Astrocyte (in vitro differentiated cells and primary cell): ENCODE measurements at regions not wholly inside any gene's neighbourhood (a gene's known extent, or its start where the extent isn't known, plus 50 kb on each side); places are given as distances from the start of the nearest gene placed in this dataset.

Source experiments
- DNase-seq: peaks from one replicate; pipeline ENCODE4 v3.0.0-alpha.2; 2010; ENCODE audit warnings: low read depth
- FAIRE-seq: peaks from 2 replicates; lab custom pipeline; 2011; peaks lifted over from hg19 to GRCh38; lab: Jason Lieb, UNC
- H2AFZ ChIP-seq: 2 replicates; pipeline ENCODE4 v1.6.0; 2012; ENCODE audit warnings: low read depth, low read length, inconsistent platforms
- H3K27ac ChIP-seq: 2 replicates; pipeline ENCODE4 v1.5.1; 2011; ENCODE audit warnings: low read depth, low read length, inconsistent platforms
- H3K27me3 ChIP-seq: 2 replicates; pipeline ENCODE4 v1.6.0; 2011; ENCODE audit warnings: low read length, inconsistent platforms; ENCODE audit not compliant: insufficient read depth
- H3K36me3 ChIP-seq: 2 replicates; pipeline ENCODE4 v1.5.1; 2011; ENCODE audit warnings: low read length, inconsistent platforms; ENCODE audit not compliant: insufficient read depth
- H3K4me1 ChIP-seq: 2 replicates; pipeline ENCODE4 v1.5.1; 2011; ENCODE audit warnings: low read length, inconsistent platforms; ENCODE audit not compliant: insufficient read depth
- H3K4me2 ChIP-seq: 2 replicates; pipeline ENCODE4 v1.6.0; 2012; ENCODE audit warnings: low read length, inconsistent platforms
- H3K4me3 ChIP-seq: 2 replicates; pipeline ENCODE4 v1.5.1; 2011; ENCODE audit warnings: low read depth, mild to moderate bottlenecking, low read length, inconsistent platforms; ENCODE audit not compliant: insufficient read depth
- H3K79me2 ChIP-seq: 2 replicates; pipeline ENCODE4 v1.6.0; 2012; ENCODE audit warnings: mild to moderate bottlenecking, low read length, inconsistent platforms; ENCODE audit not compliant: insufficient read depth
- H3K9ac ChIP-seq: 2 replicates; pipeline ENCODE4 v1.6.0; 2012; ENCODE audit warnings: mild to moderate bottlenecking, low read length, inconsistent platforms
- H3K9me3 ChIP-seq: 2 replicates; pipeline ENCODE4 v1.5.1; 2012; ENCODE audit warnings: low read depth, mild to moderate bottlenecking, low read length, inconsistent platforms; ENCODE audit not compliant: insufficient read depth
- H4K20me1 ChIP-seq: 2 replicates; pipeline ENCODE4 v1.6.0; 2012; ENCODE audit warnings: low read length, inconsistent platforms; ENCODE audit not compliant: insufficient read depth
- H3K27ac Mint-ChIP-seq: one replicate; pipeline ENCODE4 v1.8.0; 2021; ENCODE audit warnings: mild to moderate bottlenecking, mixed read lengths; ENCODE audit not compliant: unreplicated experiment
- H3K27me3 Mint-ChIP-seq: one replicate; pipeline ENCODE4 v1.8.0; 2021; ENCODE audit warnings: low read depth, mixed read lengths; ENCODE audit not compliant: unreplicated experiment
- H3K36me3 Mint-ChIP-seq: one replicate; pipeline ENCODE4 v1.8.0; 2021; ENCODE audit warnings: low read depth, mixed read lengths; ENCODE audit not compliant: unreplicated experiment
- H3K4me1 Mint-ChIP-seq: one replicate; pipeline ENCODE4 v1.8.0; 2021; ENCODE audit warnings: low read depth, mixed read lengths; ENCODE audit not compliant: unreplicated experiment
- H3K4me3 Mint-ChIP-seq: one replicate; pipeline ENCODE4 v1.8.0; 2021; ENCODE audit warnings: mild to moderate bottlenecking, moderate library complexity, mixed read lengths; ENCODE audit not compliant: unreplicated experiment
- H3K9me3 Mint-ChIP-seq: one replicate; pipeline ENCODE4 v1.8.0; 2021; ENCODE audit warnings: mild to moderate bottlenecking, mixed read lengths; ENCODE audit not compliant: unreplicated experiment
- EZH2 ChIP-seq: IDR thresholded peaks from 2 replicates; pipeline ENCODE4 v1.6.1; 2012; ENCODE audit warnings: mild to moderate bottlenecking, low read length, inconsistent platforms; ENCODE audit not compliant: insufficient read depth
- TF ChIP-seq, protein P1 (sequence below): IDR thresholded peaks from 2 replicates; pipeline ENCODE4 v1.5.1; 2011; ENCODE audit warnings: low read depth, mild to moderate bottlenecking, inconsistent platforms, low read length, moderate library complexity; ENCODE audit not compliant: insufficient read depth

DNA sequence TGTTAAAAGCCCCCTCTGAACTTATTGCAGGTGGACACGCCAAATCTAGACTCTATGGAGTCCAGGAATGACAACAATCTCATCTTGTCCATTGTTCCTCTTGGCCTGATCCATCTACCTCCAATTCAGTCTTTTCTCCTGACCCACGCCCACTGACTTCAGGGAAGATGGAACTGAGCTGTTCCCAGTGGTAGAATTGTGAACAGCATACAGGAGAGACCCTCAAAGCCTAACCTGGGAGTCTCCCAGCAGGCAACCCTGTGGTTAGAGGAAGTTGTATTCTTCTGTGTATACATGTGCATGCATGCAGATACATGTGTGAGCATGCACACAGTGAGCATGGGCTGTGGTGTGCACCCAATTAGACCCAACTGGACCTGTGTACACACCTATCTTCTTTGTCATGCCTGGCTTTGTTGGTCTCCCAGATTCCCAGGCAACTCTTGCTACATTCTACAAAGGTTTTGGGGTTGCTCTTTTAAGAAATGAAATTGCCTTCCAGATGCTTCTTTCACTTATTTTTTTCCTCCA is 286.0 kb downstream of the ZSWIM6 start:
- DNase-seq (no peak), FAIRE-seq (no peak)
- H3K27ac ChIP-seq, result no peak overlapping the region
- no peak overlapping the region for H3K4me3 Mint-ChIP-seq
- H3K4me3 ChIP-seq, result no peak overlapping the region
- no peak overlapping the region for H3K27ac Mint-ChIP-seq
- peaks cover 3% of the 10 kb centered on the region for H3K4me1 Mint-ChIP-seq
- H3K27me3 ChIP-seq, result no peaks in the 10 kb centered on the region
- H3K9me3 Mint-ChIP-seq, result no peaks in the 10 kb centered on the region
- no peaks in the 10 kb centered on the region for H3K36me3 ChIP-seq
- H3K9ac ChIP-seq, result no peak overlapping the region
- H3K36me3 Mint-ChIP-seq, result no peaks in the 10 kb centered on the region
- no peak for TF ChIP-seq EZH2
- TF ChIP-seq, protein P1, sequence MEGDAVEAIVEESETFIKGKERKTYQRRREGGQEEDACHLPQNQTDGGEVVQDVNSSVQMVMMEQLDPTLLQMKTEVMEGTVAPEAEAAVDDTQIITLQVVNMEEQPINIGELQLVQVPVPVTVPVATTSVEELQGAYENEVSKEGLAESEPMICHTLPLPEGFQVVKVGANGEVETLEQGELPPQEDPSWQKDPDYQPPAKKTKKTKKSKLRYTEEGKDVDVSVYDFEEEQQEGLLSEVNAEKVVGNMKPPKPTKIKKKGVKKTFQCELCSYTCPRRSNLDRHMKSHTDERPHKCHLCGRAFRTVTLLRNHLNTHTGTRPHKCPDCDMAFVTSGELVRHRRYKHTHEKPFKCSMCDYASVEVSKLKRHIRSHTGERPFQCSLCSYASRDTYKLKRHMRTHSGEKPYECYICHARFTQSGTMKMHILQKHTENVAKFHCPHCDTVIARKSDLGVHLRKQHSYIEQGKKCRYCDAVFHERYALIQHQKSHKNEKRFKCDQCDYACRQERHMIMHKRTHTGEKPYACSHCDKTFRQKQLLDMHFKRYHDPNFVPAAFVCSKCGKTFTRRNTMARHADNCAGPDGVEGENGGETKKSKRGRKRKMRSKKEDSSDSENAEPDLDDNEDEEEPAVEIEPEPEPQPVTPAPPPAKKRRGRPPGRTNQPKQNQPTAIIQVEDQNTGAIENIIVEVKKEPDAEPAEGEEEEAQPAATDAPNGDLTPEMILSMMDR, result no peak
- no peak overlapping the region for H2AFZ ChIP-seq
- H3K4me2 ChIP-seq, result no peak overlapping the region
- peaks cover 29% of the 10 kb centered on the region for H3K27me3 Mint-ChIP-seq
- H3K4me1 ChIP-seq, result no peaks in the 10 kb centered on the region
- H4K20me1 ChIP-seq, result no peaks in the 10 kb centered on the region
- no peaks in the 10 kb centered on the region for H3K79me2 ChIP-seq
- no peaks in the 10 kb centered on the region for H3K9me3 ChIP-seq

GRCh38 chr5:61618577-61618976 is 286.5 kb downstream of the ZSWIM6 start:
- H4K20me1 ChIP-seq, result no peaks in the 10 kb centered on the region
- H3K36me3 ChIP-seq, result no peaks in the 10 kb centered on the region
- no peaks in the 10 kb centered on the region for H3K36me3 Mint-ChIP-seq
- H3K4me1 ChIP-seq, result no peaks in the 10 kb centered on the region
- H2AFZ ChIP-seq, result no peak overlapping the region
- H3K27ac ChIP-seq, result no peak overlapping the region
- no peak for DNase-seq
- H3K9ac ChIP-seq, result no peak overlapping the region
- no peak for FAIRE-seq
- H3K4me3 ChIP-seq, result no peak overlapping the region
- no peak overlapping the region for H3K4me2 ChIP-seq
- no peak overlapping the region for H3K4me3 Mint-ChIP-seq
- no peak overlapping the region for H3K27ac Mint-ChIP-seq
- H3K27me3 Mint-ChIP-seq, result peaks cover 27% of the 10 kb centered on the region
- TF ChIP-seq EZH2, result no peak
- TF ChIP-seq, protein P1, result no peak
- H3K4me1 Mint-ChIP-seq, result peaks cover 3% of the 10 kb centered on the region
- H3K27me3 ChIP-seq, result no peaks in the 10 kb centered on the region
- H3K9me3 ChIP-seq, result no peaks in the 10 kb centered on the region
- no peaks in the 10 kb centered on the region for H3K79me2 ChIP-seq
- H3K9me3 Mint-ChIP-seq, result no peaks in the 10 kb centered on the region

DNA sequence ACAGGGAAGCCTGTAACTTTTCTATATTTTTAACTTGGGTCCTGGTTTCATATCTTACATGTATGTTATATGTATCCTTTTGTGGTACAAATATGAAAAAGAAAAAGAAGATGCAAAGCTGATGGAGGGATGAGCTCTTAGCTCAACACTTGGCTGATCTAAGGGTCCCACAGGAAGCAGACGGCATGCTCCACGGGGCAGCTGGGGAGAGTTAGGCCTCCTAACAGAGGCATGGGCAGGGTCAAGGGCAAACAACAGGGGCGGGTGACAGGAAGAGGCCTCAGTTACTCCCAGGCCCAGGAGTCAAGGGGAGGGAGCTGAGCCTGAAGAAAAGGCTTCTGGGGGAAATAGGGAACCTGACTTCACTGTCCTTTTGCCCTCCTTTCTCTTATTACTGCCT is 287.2 kb downstream of the ZSWIM6 start:
- peaks cover 24% of the 10 kb centered on the region for H3K27me3 Mint-ChIP-seq
- H3K27me3 ChIP-seq, result no peaks in the 10 kb centered on the region
- H3K36me3 Mint-ChIP-seq, result no peaks in the 10 kb centered on the region
- no peaks in the 10 kb centered on the region for H3K4me1 ChIP-seq
- no peaks in the 10 kb centered on the region for H3K79me2 ChIP-seq
- H3K4me2 ChIP-seq, result no peak overlapping the region
- H3K27ac Mint-ChIP-seq, result no peak overlapping the region
- no peaks in the 10 kb centered on the region for H3K9me3 ChIP-seq
- no peak overlapping the region for H3K27ac ChIP-seq
- TF ChIP-seq, protein P1, result no peak
- TF ChIP-seq EZH2, result no peak
- FAIRE-seq, result no peak
- no peak for DNase-seq
- H2AFZ ChIP-seq, result no peak overlapping the region
- H3K4me1 Mint-ChIP-seq, result no peaks in the 10 kb centered on the region
- no peaks in the 10 kb centered on the region for H3K36me3 ChIP-seq
- no peak overlapping the region for H3K4me3 Mint-ChIP-seq
- H3K9ac ChIP-seq, result no peak overlapping the region
- H3K4me3 ChIP-seq, result no peak overlapping the region
- no peaks in the 10 kb centered on the region for H4K20me1 ChIP-seq
- no peaks in the 10 kb centered on the region for H3K9me3 Mint-ChIP-seq
